GM12874 (cell line): ENCODE measurements at regions not wholly inside any gene's neighbourhood (a gene's known extent, or its start where the extent isn't known, plus 50 kb on each side); places are given as distances from the start of the nearest gene placed in this dataset.

Experiments used
- CTCF ChIP-seq: IDR thresholded peaks from 2 replicates; pipeline ENCODE4 v1.5.1; 2011; ENCODE audit warnings: low read depth, mild to moderate bottlenecking, control low read depth, low read length, moderate library complexity; ENCODE audit not compliant: insufficient read depth

GRCh38 chr1:29410476-29410875 is 174.2 kb downstream of the PTPRU start:
- TF ChIP-seq CTCF: no peak

GRCh38 chr1:29409616-29410015 is 173.3 kb downstream of the PTPRU start:
- no peak for TF ChIP-seq CTCF

GRCh38 chr1:29408831-29409605 is 172.7 kb downstream of the PTPRU start:
- no peak for TF ChIP-seq CTCF

GRCh38 chr1:29406814-29407213 is 170.5 kb downstream of the PTPRU start:
- no peak for TF ChIP-seq CTCF

- no peak for TF ChIP-seq CTCF
Observed at GRCh38 chr1:29399465-29399864, 163.1 kb downstream of the PTPRU start.

DNA sequence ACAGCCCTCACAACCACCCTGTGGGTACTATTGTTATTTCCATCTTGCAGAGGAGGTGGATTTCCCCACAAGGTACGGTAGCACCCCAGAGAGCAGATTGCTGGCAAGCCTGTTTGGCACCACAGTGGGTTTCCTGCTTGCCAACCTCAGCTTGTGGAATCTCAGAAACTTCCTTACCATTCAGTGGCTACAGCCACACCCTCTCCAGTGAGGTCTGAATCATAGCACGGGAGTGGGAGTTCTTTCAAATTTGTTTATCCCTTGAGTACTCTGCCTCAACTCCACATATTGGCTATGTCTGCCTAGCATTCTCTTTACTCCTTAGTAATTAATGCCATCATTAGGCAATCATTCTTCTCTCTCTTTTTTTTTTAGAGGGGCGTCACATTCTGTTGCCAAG is 162.1 kb downstream of the PTPRU start:
- TF ChIP-seq CTCF: no peak

- TF ChIP-seq CTCF: no peak
Observed at GRCh38 chr1:29397981-29398380, 161.7 kb downstream of the PTPRU start.

DNA sequence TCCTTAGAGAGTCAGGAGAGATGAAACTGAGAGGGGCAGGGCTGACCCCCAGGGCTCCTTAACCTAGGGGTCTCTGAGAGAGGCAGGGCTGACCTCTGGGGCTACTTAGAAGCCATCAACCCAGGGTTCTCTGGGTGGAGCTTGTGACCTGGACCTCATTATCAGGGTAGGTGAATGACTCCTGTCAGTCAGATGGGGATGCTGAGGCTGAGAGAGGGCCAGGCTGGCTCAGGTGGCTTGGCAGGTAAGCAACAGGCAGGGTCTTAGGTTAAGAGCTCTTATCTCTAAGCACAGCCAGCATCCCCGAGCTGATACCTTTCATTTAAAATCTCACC is 160.9 kb downstream of the PTPRU start:
- TF ChIP-seq CTCF: no peak
